Activated B cell treated with CpG ODN at 0.5 μM for 24 hours (primary cell): ENCODE measurements at regions not wholly inside any gene's neighbourhood (a gene's known extent, or its start where the extent isn't known, plus 50 kb on each side); places are given as distances from the start of the nearest gene placed in this dataset.

Source experiments
- ATAC-seq: fragments of 200-7000 bp; cut with Tn5 transposase; one replicate; pipeline ENCODE4 v1.10.0; 2021; ENCODE audit warnings: low read depth, mild to moderate bottlenecking, moderate library complexity
- CTCF ChIA-PET: fragments of 350-600 bp; sonication (Branson Sonifier 250); formaldehyde crosslinking; loops from one replicate; lab custom pipeline; 2021; ENCODE audit warnings: antibody characterized with exemption; lab: Charles Lee
- POLR2A ChIA-PET: fragments of 350-600 bp; sonication (Branson Sonifier 250); formaldehyde crosslinking; loops from one replicate; lab custom pipeline; 2021; ENCODE audit warnings: antibody characterized with exemption; lab: Charles Lee
- DNase-seq: peaks from one replicate; pipeline ENCODE4 v3.0.0; 2022
- H3K27ac Mint-ChIP-seq: one replicate; pipeline ENCODE4 v1.8.0; 2020; ENCODE audit warnings: mixed read lengths
- H3K27me3 Mint-ChIP-seq: one replicate; pipeline ENCODE4 v1.8.0; 2021; ENCODE audit warnings: mixed read lengths
- H3K36me3 Mint-ChIP-seq: one replicate; pipeline ENCODE4 v1.8.0; 2021; ENCODE audit warnings: low read depth, mixed read lengths
- H3K4me1 Mint-ChIP-seq: one replicate; pipeline ENCODE4 v1.8.0; 2021; ENCODE audit warnings: mixed read lengths
- H3K4me3 Mint-ChIP-seq: one replicate; pipeline ENCODE4 v1.8.0; 2020; ENCODE audit warnings: mild to moderate bottlenecking, mixed read lengths
- H3K9me3 Mint-ChIP-seq: one replicate; pipeline ENCODE4 v1.8.0; 2020; ENCODE audit warnings: mixed read lengths
- intact Hi-C: fragments of 100-400 bp; cut with micrococcal nuclease; formaldehyde crosslinking; loops from one replicate; pipeline ENCODE4 v1.15.1; 2024
- TF ChIP-seq, protein P1 (sequence below): fragments of 200-600 bp; IDR thresholded peaks from one replicate; pipeline ENCODE4 v1.8.0; 2022; ENCODE audit warnings: antibody characterized with exemption, mild to moderate bottlenecking

- intact Hi-C loops = no loop called here
- TF ChIP-seq, protein P1, sequence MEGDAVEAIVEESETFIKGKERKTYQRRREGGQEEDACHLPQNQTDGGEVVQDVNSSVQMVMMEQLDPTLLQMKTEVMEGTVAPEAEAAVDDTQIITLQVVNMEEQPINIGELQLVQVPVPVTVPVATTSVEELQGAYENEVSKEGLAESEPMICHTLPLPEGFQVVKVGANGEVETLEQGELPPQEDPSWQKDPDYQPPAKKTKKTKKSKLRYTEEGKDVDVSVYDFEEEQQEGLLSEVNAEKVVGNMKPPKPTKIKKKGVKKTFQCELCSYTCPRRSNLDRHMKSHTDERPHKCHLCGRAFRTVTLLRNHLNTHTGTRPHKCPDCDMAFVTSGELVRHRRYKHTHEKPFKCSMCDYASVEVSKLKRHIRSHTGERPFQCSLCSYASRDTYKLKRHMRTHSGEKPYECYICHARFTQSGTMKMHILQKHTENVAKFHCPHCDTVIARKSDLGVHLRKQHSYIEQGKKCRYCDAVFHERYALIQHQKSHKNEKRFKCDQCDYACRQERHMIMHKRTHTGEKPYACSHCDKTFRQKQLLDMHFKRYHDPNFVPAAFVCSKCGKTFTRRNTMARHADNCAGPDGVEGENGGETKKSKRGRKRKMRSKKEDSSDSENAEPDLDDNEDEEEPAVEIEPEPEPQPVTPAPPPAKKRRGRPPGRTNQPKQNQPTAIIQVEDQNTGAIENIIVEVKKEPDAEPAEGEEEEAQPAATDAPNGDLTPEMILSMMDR = no peak
- H3K9me3 Mint-ChIP-seq = peaks cover 25% of the 10 kb centered on the region
Measured at GRCh38 chr4:13081830-13082229, 402.3 kb downstream of the RAB28 start.

GRCh38 chr4:13067077-13067476, 417.1 kb downstream of the RAB28 start:
- CTCF ChIA-PET = no interaction called here

More at GRCh38 chr4:13081830-13082229, 402.3 kb downstream of the RAB28 start:
- DNase-seq (no peak), ATAC-seq (no peak)
- Mint-ChIP-seq H3K36me3 (no peaks in the 10 kb centered on the region), H3K4me1 (no peaks in the 10 kb centered on the region), H3K27me3 (no peaks in the 10 kb centered on the region), H3K27ac (no peak overlapping the region), H3K4me3 (no peak overlapping the region)
- CTCF ChIA-PET = no interaction called here
- POLR2A ChIA-PET = no interaction called here

DNA sequence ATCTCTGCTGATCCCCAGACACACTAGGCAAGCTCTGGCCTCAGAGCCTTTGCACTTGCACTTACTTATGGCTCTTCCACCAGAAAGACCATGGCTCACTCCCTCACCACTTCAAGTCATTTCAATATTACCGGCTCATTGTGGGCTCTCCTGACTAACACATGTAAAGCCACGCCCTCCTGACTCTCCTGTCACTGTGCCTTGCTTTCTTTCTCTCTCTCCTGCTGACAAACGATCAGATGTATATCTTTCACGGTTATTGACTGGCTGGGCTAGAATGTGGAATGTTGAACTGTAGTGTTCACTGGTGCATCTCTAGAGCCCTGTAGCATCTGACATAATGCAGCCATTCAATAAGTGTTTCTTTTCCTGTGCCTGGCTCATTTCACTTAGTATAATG, 425.1 kb downstream of the RAB28 start:
- Mint-ChIP-seq H3K27me3 (no peaks in the 10 kb centered on the region), H3K4me1 (no peaks in the 10 kb centered on the region), H3K9me3 (peaks cover 3% of the 10 kb centered on the region), H3K36me3 (no peaks in the 10 kb centered on the region), H3K27ac (no peak overlapping the region), H3K4me3 (no peak overlapping the region)
- ATAC-seq = no peak
- DNase-seq = no peak
- TF ChIP-seq, protein P1 = no peak
- CTCF ChIA-PET = no interaction called here
- POLR2A ChIA-PET = no interaction called here
- intact Hi-C loops = no loop called here

More at GRCh38 chr4:13067077-13067476, 417.1 kb downstream of the RAB28 start:
- Mint-ChIP-seq H3K27me3 (no peaks in the 10 kb centered on the region), H3K27ac (no peak overlapping the region), H3K36me3 (no peaks in the 10 kb centered on the region), H3K4me3 (no peak overlapping the region), H3K9me3 (peaks cover 4% of the 10 kb centered on the region), H3K4me1 (no peaks in the 10 kb centered on the region)
- DNase-seq (no peak), ATAC-seq (no peak)
- intact Hi-C loops = no loop called here
- TF ChIP-seq, protein P1 = no peak
- POLR2A ChIA-PET = no interaction called here

DNA sequence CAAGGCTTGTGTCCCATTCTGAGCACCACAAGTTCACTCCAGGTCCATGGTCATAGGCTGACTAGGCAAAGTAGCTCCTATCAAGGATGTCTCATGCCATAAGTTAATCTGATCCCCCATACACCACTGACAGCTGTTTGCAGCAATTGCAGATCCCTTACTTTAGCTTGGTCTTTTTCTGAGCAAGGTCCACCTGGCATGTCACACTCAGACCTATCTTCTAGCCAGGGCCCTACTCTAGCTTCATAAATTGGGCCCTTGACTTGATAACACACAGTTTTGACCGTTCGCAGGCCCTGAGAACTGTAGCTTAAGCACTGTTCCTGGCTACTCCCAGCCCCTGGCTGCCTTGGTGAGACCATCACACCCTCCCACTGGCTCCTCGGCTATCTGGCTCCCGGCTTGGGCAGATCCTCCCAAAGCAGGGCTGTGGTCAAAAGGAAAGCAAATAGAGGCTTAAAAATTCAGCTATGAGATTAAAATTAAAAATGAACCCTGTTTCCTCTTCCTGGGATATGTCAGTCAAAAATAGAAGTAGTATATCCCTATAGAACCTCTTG, 427.4 kb downstream of the RAB28 start:
- intact Hi-C loops = no loop called here
- Mint-ChIP-seq H3K4me3 (no peak overlapping the region), H3K27ac (no peak overlapping the region), H3K36me3 (no peaks in the 10 kb centered on the region), H3K9me3 (peaks cover 3% of the 10 kb centered on the region), H3K4me1 (no peaks in the 10 kb centered on the region), H3K27me3 (no peaks in the 10 kb centered on the region)
- POLR2A ChIA-PET = no interaction called here
- ATAC-seq = no peak
- no peak for DNase-seq
- TF ChIP-seq, protein P1 = no peak
- CTCF ChIA-PET = no interaction called here

GRCh38 chr4:13054420-13054970, 429.6 kb downstream of the RAB28 start:
- intact Hi-C loops = no loop called here
- no peak for ATAC-seq
- ChIA-PET POLR2A (interaction anchor here (0.6 kb wide), 1 partner anchor 134 kb away, joined by 3 read pairs; no protein-coding TSS in a partner anchor), CTCF (no interaction called here)
- Mint-ChIP-seq H3K4me1 (no peaks in the 10 kb centered on the region), H3K4me3 (no peak overlapping the region), H3K9me3 (peaks cover 2% of the 10 kb centered on the region), H3K27me3 (no peaks in the 10 kb centered on the region), H3K27ac (no peak overlapping the region), H3K36me3 (no peaks in the 10 kb centered on the region)
- TF ChIP-seq, protein P1 = no peak
- DNase-seq = no peak
